Caki2 (cell line): ENCODE measurements at regions not wholly inside any gene's neighbourhood (a gene's known extent, or its start where the extent isn't known, plus 50 kb on each side); places are given as distances from the start of the nearest gene placed in this dataset.
"Not testable (repeated sequence)": the region's sequence is repeated elsewhere in the genome, so short reads cannot be mapped to it uniquely, and the experiment has no call there.

Experiments
- DNase-seq: peaks from one replicate; pipeline ENCODE4 v3.0.0-alpha.2; 2015; ENCODE audit warnings: low read depth
- in situ Hi-C: cut with HindIII; loops from 2 replicates; pipeline ENCODE4 v1.10.0; 2016; ENCODE audit warnings: low sequenced_read_pairs, low pct_unique_long_range_greater_than_20kb, mixed read lengths

DNA sequence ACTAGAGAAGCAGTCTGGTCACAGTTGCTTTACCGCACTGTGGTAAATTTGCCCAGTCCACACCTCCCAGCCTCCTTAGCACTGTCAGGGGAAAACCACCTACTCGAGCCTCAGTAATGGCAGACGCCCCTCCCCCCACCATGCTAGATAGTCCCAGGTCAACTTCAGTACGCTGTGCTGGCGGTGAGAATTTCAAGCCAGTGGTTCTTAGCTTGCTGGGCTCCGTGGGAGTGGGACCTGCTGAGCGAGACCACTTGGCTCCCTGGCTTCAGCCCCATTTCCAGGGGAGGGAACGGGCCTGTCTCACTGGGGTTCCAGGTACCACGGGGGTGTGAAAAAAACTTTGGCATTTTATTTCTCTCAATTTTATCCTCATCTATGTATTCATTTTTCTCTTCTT lies 194.8 kb downstream of the TNFSF18 start:
- DNase-seq, in situ Hi-C loops: not testable (repeated sequence)

DNA sequence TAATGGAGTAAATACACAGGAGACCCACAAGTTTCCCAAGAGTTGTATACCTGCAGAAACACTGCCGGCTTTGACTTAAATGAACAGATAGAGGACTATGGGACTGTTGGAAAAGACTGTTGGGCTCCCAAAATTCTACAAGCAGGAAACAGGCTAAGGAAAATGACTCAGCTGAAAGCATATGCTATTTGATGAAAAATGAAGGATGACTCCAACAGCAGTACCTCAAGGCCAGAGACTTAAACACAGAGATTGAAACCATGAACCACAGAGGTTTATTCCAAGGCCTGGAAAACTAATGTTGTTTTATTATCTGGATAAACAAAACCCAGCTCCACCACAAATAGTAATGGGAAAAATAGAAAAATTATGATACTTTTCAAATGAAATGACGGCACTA lies 187.7 kb downstream of the TNFSF18 start:
- DNase-seq, result no peak
- in situ Hi-C loops, result no loop called here

DNA sequence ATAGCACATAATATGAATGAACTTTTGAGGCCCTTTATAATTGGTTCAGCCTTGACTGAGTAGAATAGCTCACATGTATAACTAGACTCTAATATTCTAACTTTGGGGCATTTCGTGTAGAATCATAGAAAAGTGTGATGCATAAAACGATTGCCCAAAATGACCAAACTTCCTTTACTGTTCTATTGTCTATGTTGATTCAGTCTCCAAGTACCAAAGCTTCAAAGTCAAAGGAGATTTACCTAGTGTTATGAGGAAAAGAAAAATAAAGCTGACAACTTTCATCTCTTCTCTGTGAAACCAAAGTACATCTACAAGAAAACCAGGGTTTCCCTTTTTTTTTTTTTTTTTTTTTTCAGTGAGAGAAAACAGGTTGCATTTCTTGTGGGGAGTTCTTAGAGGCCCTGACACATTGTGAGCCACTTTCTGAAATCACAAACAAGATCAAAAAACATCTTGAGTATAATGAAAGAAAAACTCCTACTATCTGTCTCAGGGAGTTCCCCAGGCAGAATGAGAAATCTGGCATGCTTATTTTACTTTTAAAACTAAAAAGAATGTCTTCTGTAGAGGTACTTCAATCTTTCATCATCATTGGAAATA lies 183.4 kb downstream of the TNFSF18 start:
- no peak for DNase-seq
- in situ Hi-C loops, result no loop called here

DNA sequence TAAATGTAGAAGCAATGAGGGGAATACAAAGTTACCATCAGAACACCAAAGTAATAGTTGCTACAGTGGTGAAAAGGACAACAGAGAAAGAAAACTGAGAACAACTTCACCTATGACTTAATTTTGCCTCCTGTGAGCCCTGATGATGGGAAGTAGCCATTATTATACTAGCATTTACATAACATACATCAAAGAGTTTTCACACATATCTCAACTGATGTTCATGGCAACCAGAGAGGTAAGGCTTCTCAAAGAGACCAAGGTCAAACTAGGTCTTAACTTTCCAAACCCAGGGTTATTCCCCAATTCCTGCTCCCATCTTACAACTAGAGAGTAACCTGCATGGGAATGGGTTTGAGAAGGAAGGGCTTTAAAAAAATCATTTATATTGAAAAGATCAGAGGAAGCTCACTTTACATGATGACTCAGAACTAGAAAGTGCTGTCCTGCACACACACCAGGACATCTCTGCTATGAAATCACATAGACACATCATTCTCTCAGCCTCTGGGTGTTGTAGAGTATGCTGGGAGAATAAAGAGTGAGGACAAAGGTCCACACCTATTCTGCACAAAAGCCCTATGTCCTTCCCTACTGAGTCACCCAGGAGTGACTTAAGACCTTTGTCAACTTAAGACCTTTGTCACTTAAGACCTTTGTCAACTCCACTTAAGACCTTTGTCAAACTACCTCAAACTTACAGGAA lies 179.7 kb downstream of the TNFSF18 start:
- in situ Hi-C loops, result no loop called here
- peak; percentile 33 for DNase-seq

DNA sequence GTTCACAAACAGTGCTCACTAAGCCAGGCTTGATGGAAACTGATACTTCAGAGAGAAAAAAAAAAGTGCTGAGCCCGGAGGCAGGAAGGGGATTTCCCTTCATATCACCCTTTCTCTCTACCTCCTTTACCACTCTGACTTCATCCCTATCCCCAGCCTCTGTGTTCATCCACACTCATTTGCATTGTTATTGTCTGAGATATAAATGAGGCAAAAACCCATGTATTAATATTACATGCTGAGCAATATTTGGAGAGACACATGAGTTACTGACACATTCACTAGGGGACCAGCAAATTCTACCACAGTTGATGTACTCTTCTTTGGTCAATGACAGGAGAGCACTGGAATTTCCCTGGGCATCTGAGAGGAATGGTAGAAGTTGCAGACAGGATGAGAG lies 175.8 kb downstream of the TNFSF18 start:
- in situ Hi-C loops, result no loop called here
- DNase-seq, result no peak

DNA sequence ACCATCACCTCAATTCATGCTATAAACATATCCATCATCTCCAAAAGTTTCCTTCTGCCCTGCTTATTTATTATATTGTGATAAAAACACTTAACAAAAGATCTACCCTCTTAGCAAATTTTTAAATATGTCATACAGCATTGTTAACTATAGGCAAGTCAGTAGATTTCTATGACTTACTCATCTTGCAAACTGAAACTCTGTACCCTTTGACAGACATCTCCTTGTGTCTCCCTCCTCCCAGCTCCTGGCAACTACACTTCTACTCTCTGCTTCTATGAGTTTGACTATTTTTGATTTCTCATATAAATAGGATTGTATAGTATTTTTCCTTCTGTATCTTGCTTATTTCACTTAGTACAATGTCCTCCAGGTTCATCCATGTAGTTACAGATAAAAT lies 174.8 kb downstream of the TNFSF18 start:
- in situ Hi-C loops, result no loop called here

DNA sequence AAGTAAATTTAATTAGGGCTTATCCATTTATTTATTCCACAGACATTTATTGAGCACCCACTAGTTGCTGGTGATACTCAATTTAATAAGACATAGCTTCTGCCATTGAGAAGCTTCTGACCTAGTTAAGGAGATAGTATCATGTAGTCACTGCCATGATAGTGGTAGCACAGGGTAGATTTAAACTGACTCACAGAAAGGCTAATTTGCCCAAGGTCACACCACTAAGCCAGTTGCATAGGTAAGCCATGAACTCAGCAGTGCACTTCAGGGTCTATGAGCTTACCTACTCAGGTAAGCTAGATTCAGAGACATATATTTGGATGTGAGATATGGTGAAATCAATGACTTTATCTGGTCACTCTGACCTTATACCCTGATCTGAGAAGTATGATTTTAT lies 168.4 kb downstream of the TNFSF18 start:
- DNase-seq, result no peak
- in situ Hi-C loops, result no loop called here

More for the DNA sequence above, 174.8 kb downstream of the TNFSF18 start:
- DNase-seq, result no peak

DNA sequence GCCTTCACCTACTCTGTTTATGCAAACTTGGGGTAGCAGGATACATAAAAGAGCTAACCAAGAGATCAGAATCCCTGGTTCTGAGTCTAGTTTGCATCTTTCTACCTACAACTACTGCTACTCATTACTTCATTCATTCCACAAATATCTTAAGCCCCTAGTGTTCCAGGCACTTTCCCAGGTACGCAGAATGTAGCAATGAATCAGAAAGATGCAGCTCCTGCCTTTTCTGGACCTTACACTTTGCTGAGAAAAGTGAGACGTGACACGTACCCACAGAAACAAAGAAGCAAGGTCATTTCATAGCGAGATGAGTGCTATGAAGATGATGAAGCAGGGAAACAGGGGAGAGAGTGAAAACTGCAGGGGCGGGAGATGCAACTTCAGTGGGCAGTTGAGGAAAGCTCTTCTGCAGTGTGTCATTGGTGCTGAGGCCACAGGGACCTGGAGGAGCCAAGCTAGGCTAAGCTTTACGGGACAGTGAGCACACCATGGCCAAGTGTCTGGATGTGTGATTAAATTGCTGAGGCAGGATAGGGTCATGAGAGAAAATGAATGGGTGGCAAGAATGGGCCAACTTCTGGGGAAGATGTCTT lies 167.9 kb downstream of the TNFSF18 start:
- in situ Hi-C loops, result no loop called here
- no peak for DNase-seq

DNA sequence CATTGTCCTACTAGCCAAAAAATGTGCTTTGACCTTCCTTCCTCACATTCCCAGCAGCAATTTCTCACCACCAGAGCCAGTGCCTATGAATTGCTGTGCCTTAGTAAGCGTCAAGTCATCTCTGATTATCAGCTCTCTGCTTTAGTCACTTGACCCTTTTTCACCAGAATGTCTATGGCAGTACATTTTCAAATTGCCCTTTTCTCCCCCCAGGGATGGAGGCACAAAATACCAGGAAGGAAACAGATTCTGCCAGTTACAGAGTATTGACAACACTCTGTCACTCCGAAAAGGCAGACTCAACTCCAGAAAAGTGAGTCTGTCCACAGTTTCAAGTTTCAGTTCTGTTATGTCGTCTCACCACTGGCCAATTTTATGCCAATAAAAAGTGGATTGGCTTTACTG lies 167.4 kb downstream of the TNFSF18 start:
- in situ Hi-C loops, result no loop called here
- DNase-seq, result no peak

DNA sequence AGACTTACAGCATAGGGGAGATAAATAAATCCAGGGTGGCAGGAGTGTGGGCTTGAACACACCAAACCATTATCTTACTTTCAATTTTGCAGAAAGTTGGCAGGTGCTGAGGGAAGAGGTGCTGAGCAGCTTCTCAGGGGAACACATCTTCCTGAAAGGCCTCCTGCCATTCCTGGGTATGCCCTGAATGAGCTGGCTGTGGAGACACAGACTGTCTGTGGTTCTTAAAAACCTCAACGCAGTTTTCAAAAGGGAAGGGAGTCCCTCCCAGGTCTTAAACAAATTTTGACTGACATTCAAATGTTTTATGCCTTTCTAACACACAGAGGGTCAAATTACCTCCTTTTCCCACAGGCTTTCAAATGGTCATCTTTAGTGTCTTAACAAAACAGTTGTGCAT lies 166.9 kb downstream of the TNFSF18 start:
- no peak for DNase-seq
- in situ Hi-C loops, result no loop called here

DNA sequence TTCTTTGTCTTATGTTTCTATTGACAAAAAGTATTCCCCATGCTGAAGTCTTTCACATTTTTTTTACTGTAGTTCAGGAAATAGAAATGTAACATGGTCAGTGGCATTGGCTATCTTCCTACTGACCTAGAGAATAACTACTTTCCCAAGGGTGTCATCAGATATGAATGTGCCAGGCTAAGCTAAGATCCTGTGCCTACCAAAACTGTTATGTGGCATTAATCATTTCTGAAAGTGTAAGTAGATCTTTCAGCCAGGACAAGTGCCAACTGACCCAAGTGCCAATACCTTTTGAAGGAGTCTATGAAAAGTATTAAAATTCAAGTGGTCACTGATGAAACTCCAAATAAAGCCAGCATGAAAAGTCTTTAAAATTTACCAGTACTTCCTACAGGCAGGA lies 165.3 kb downstream of the TNFSF18 start:
- DNase-seq, result no peak
- in situ Hi-C loops, result no loop called here

DNA sequence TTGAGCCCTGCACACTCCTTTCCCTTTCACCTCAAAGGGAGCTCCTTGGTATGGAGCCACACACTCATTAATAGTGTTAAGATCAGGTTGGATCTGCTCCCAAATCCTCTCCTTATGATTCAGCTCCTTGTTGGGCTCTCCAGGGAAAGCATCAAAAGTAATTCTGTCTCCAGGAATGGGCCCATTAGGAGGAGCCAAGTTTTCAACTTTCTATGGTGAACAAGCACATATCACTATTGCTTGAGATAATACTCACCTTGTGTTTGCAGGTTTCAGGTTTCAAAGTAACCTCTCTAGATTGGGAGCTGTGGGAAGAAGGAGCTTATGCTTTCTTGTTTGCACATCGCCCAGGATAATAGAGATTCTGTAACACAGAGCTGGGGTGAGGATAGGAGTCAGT lies 164.8 kb downstream of the TNFSF18 start:
- no peak for DNase-seq
- in situ Hi-C loops, result no loop called here

DNA sequence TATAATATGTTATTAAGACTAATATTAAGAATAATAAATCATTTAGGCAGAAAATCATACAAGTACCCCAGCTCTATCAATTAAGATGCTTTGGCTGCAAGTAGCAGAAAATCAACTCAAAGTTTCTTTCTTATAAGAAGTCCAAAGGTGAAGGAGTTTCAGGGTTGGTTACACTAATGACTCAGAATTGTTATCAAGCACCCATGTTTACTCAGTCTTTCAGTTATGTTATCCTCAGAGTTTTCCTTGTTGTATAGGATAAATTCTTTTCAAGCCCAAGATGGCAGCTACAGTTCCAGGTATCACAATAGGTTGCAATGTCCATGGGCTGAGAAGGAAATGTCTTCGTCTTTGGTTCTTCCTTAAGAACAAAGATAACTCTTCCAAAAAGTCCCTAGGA lies 163.6 kb downstream of the TNFSF18 start:
- no peak for DNase-seq
- in situ Hi-C loops, result no loop called here

DNA sequence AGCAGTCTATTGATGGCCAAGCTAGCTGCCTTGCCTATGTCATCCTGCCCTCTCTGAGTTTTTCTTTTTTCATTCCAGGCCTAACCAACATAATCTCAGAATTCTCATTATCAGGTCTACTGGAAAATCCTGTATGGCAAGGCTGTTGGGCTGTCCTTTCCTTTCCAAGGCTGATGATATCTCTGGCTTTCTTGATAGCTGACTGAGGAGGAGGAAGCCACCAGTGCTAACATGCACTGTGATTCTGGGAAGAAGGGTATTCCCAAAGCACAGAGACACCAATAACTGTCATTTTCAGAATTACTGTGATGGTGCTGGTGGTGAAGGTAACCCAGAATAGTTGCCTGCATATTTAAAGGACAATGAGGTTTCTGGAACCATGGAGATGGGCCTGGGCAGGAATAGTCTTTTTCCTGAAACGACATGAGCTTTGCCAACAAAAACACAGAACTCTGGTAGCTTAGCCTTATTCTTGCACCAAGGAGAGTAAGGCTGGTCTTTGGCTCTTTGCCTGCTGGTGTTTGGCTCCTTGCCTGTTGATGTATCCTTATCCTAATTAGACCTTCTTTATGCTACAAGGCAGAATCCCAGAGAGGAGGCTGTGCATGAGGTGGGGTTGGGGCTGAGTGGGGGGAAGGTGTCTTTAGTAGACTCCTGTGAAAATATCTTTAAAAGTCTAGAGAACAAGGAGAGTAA lies 157.4 kb downstream of the TNFSF18 start:
- no peak for DNase-seq
- in situ Hi-C loops, result no loop called here

DNA sequence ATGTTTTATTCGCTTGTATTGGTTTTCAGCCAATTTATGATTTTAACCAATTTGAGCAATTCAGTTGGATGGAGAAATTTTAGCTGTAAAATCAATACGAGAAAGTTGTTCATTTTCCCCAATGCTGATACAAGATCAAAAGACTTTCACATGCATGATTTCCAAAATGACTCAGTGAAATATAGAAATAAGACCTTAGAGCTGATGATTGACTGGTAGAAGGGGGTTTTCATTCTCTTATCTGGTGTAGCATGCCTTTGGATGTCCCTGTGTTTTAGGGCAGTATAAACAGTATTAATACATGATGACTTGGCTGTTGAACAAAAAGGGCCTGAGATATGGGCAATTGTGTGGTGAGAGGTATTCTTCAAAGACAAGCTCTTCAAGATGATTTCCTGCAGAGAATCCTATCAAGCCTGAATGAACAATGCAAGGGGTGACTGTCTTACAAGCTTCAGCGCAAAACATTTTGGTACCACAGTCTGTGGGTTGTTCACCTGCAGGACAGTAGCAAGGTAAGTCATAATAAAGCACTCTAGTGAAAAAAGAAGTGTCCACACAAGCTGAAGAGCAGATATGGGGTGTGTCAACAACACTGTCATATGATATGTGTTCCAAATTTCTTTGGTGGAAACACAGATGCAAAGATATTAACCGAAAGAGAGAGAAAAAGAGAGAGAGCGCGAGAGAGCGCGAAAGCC lies 156.2 kb downstream of the TNFSF18 start:
- in situ Hi-C loops, result no loop called here
- DNase-seq, result no peak

DNA sequence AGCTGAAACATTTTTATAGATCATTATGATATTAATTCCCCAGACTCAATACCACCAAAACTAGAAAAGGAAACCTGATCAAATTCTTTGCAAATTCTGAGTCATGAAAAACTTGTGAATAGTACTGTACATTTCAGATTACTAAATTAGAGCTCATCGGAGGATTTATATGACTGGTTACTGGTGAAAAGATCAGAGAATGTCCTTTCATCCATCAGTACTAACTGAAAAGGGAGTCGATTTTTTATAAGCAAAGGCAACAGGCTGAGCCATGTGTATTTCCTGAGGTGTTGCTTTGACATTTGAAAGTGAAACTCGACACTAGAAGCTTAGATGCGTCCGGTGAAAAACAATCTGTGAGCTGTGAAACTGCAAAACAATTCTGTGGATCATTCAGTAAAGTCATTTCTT lies 155.7 kb downstream of the TNFSF18 start:
- in situ Hi-C loops, result no loop called here
- no peak for DNase-seq

DNA sequence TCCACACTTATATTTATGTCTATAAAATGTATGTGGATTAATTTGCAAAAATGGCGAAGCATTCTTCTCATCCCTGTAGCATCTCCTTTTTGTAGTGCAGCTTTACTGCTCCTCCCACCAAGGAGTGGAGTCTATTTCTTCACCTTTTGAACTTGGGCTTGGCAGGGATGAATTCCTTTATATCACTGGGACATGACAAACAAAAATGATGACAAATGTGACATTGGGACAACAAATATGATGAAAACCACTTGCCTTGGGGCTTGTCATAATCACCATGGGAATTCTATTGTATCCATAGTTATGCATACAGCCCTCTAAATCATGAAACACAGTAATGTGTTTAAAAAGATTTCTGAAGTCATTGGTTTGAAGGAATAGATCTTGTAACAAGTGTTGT lies 155.0 kb downstream of the TNFSF18 start:
- no peak for DNase-seq

DNA sequence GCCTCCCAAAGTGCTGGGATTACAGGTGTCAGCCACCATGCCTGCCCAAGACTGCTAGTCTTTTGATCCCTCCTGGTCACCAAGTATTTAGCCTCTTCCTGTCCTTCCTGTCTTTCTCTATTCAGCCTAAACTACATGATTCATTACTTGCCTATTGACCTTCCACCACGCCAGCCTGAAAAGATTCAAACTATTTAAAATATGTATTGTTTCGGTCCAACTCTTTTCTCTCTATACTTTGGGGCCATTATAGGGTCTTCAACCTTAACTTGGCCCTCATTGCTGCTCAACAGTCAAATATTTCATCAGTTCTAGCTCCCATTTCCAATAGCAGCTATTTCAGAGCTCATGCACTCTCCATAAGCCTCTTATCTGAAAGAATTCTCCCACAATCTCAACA lies 153.0 kb downstream of the TNFSF18 start:
- no peak for DNase-seq
- in situ Hi-C loops, result no loop called here

More for the DNA sequence above, 155.0 kb downstream of the TNFSF18 start:
- in situ Hi-C loops, result no loop called here

DNA sequence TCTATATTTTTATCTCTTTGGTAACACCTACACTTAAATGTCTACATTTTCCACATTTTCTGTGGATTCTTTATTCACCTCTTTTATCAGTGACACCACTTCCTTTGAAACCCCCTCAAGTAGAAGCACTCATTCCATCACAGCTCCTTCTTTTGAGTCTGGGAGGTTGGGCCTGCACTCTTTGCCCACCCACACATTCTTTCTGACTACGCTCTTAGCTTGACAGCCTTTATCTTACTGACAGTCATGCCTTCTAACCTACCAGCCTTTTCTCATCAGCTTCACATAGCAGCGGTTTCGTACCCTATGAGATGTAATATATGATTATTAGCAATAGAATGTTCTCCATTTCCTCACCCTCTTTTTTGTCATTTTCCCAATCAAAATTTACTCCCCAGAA lies 151.9 kb downstream of the TNFSF18 start:
- in situ Hi-C loops, result no loop called here
- no peak for DNase-seq
